Right lobe of liver (tissue), 6 donors: ENCODE measurements at regions not wholly inside any gene's neighbourhood (a gene's known extent, or its start where the extent isn't known, plus 50 kb on each side); places are given as distances from the start of the nearest gene placed in this dataset.
A peak's percentile ranks its signal among the peaks of the same experiment; 100 is the strongest.

Experiments
- ATAC-seq, 4 donors: fragments of 200-7000 bp; cut with Tn5 transposase; one replicate each; pipeline ENCODE4 v1.9.1; 2020; ENCODE audit warnings: mild to moderate bottlenecking in 4 of 4, moderate library complexity in 4 of 4
- DNase-seq, 3 donors: peaks; one replicate each; pipeline ENCODE4 v3.0.0-alpha.2; 2020
- H3K27ac ChIP-seq, 3 donors: fragments of 200-600 bp; one replicate each; pipeline ENCODE4 v1.8.0; 2022
- H3K27me3 ChIP-seq, 2 donors: fragments of 200-600 bp; one replicate each; pipeline ENCODE4 v1.8.0; 2022
- H3K36me3 ChIP-seq, 4 donors: fragments of 200-600 bp; sonication (generic) in 1 of 4; one replicate each; pipeline versions ENCODE4 v1.5.1 to v1.8.0; 2017 to 2022; ENCODE audit warnings: control low read depth in 1 of 4
- H3K4me1 ChIP-seq, 4 donors: fragments of 200-600 bp; sonication (generic) in 1 of 4; one replicate each; pipeline versions ENCODE4 v1.5.1 to v1.8.0; 2017 to 2022; ENCODE audit warnings: control low read depth in 1 of 4
- H3K4me3 ChIP-seq, 3 donors: fragments of 200-600 bp; one replicate each; pipeline ENCODE4 v1.8.0; 2022
- H3K9me3 ChIP-seq, 4 donors: fragments of 200-600 bp; sonication (generic) in 1 of 4; one replicate each; pipeline versions ENCODE4 v1.5.1 to v1.8.0; 2017 to 2022; ENCODE audit warnings: control low read depth in 1 of 4
- CTCF ChIP-seq, 4 donors: fragments of 200-600 bp in 3 of 4; fragments of 450-650 bp in 1 of 4; IDR thresholded peaks; one replicate each; pipeline versions ENCODE4 v1.5.1 to v1.8.0; 2016 to 2022; ENCODE audit warnings: antibody characterized with exemption in 4 of 4, mild to moderate bottlenecking in 2 of 4
- POLR2A ChIP-seq: fragments of 450-650 bp; IDR thresholded peaks from one replicate; pipeline ENCODE4 v1.6.1; 2017; ENCODE audit warnings: antibody characterized with exemption, mild to moderate bottlenecking
- WGBS: methylation state at CpG from one replicate; pipeline ENCODE4 v1.1.6; 2018; ENCODE audit warnings: low coverage, low lambda C conversion rate; ENCODE audit not compliant: insufficient coverage; ENCODE audit errors: missing lambda C conversion rate; 5-methylcytosine and 5-hydroxymethylcytosine counted together
- intact Hi-C, 2 donors: fragments of 100-400 bp; cut with DNase I; formaldehyde crosslinking; loops; one replicate each; pipeline versions ENCODE4 v1.11.2 to v1.14.1; 2022
- donor health status: DM: no; HTN: yes; CAD: no.
- donor health status: DM: no; HTN: no; CAD: no.
- donor health status: DM: no; HTN: no; CAD: no.
- donor health status: DM: no; HTN: yes; CAD: no.
- donor health status: DM: no; HTN: yes; CAD: no.

DNA sequence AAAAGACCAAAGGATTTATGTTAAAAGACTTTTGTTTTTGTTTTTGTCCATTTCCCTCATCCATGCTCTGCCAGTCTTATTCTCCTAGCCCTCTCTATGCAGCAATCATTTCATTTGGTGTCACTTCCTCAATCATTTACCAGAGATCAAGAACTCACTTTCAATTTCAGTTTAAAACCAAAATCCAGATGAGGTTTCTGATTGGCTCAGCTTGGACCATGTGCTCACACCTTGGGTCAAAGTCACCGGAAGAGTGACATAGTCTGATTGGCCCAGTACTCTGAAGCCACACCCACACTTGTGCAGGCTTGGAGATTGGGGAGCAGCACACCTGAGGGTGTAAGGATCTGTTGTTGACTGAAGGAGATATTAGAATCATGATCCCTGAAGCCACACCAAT, 79.6 kb downstream of the TLR4 start:
- DNase-seq: peak in 2 of 3 donors; percentile 24 to 63
- H3K27me3 ChIP-seq: no peaks in the 10 kb centered on the region
- TF ChIP-seq CTCF (IDR thresholded peaks at IDR 0.05) (no peak), POLR2A (no peak)
- H3K4me3 ChIP-seq: peak overlapping the region in 2 of 3 donors; percentile 46 to 62
- no peaks in the 10 kb centered on the region for H3K9me3 ChIP-seq
- H3K36me3 ChIP-seq: no peaks in the 10 kb centered on the region
- peak; percentile 75 to 86 (median 78) for ATAC-seq
- H3K27ac ChIP-seq: no peak overlapping the region
- intact Hi-C loops: no loop called here
- H3K4me1 ChIP-seq: peaks cover 0 to 12% (median 0%) of the 10 kb centered on the region in 4 donors
- 0% methylated on average over 1 of the region's 1 CpG for WGBS

DNA sequence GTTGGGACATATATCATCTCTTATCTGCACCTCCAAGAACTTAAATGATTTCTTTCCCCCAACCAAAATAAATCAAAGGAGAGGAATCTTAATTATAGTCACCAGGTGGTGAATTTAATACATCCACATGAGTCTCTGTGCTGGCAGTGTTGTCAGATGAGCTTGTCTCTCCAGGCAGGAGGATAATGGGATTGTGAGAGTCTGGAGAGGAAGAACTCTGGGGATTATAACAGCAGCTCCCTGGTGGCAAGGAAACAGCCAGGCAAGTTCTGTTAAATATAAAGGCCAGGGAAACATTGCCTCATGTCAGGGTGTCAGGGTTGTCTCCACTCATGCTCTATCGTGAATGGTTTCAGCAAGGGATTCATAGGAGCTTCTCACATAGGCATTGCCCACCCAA, 80.8 kb downstream of the TLR4 start:
- H3K27me3 ChIP-seq: no peaks in the 10 kb centered on the region
- H3K4me3 ChIP-seq: no peak overlapping the region
- DNase-seq: no peak
- H3K9me3 ChIP-seq: no peaks in the 10 kb centered on the region
- intact Hi-C loops: no loop called here
- no peaks in the 10 kb centered on the region for H3K36me3 ChIP-seq
- WGBS: no CpG with 5 or more reads among the region's 1 CpG
- ATAC-seq: no peak
- peaks cover 0 to 12% (median 0%) of the 10 kb centered on the region in 4 donors for H3K4me1 ChIP-seq
- H3K27ac ChIP-seq: no peak overlapping the region
- TF ChIP-seq POLR2A (no peak), CTCF (IDR thresholded peaks at IDR 0.05) (no peak)

GRCh38 chr9:117787746-117788145, 83.5 kb downstream of the TLR4 start:
- H3K27me3 ChIP-seq: no peaks in the 10 kb centered on the region
- 84% methylated on average over 3 of the region's 3 CpGs for WGBS
- DNase-seq (no peak), ATAC-seq (no peak)
- no peak overlapping the region for H3K4me3 ChIP-seq
- H3K4me1 ChIP-seq: peaks cover 0 to 8% (median 0%) of the 10 kb centered on the region in 4 donors
- TF ChIP-seq CTCF (IDR thresholded peaks at IDR 0.05) (no peak), POLR2A (no peak)
- no peaks in the 10 kb centered on the region for H3K36me3 ChIP-seq
- no peaks in the 10 kb centered on the region for H3K9me3 ChIP-seq
- H3K27ac ChIP-seq: no peak overlapping the region
- intact Hi-C loops: no loop called here

- Histone ChIP-seq H3K4me1 (no peaks in the 10 kb centered on the region), H3K27me3 (no peaks in the 10 kb centered on the region), H3K4me3 (no peak overlapping the region), H3K9me3 (no peaks in the 10 kb centered on the region), H3K27ac (no peak overlapping the region), H3K36me3 (no peaks in the 10 kb centered on the region)
- no peak for DNase-seq
- no peak for ATAC-seq
- no peak for TF ChIP-seq POLR2A
- no peak for TF ChIP-seq CTCF (IDR thresholded peaks at IDR 0.05)
- intact Hi-C loops: no loop called here
Observed at GRCh38 chr9:117795271-117795670, 91.1 kb downstream of the TLR4 start.

- H3K27ac ChIP-seq: no peak overlapping the region
- DNase-seq (no peak), ATAC-seq (no peak)
- TF ChIP-seq POLR2A (no peak), CTCF (IDR thresholded peaks at IDR 0.05) (no peak)
- no peak overlapping the region for H3K4me3 ChIP-seq
- no peaks in the 10 kb centered on the region for H3K9me3 ChIP-seq
- H3K36me3 ChIP-seq: no peaks in the 10 kb centered on the region
- intact Hi-C loops: no loop called here
- 72% methylated on average over 2 of the region's 2 CpGs for WGBS
- no peaks in the 10 kb centered on the region for H3K4me1 ChIP-seq
- H3K27me3 ChIP-seq: no peaks in the 10 kb centered on the region
Observed at GRCh38 chr9:117796681-117797080, 92.5 kb downstream of the TLR4 start.
